Limb (tissue), 2 donors: ENCODE measurements at regions not wholly inside any gene's neighbourhood (a gene's known extent, or its start where the extent isn't known, plus 50 kb on each side); places are given as distances from the start of the nearest gene placed in this dataset.
"Not testable (repeated sequence)": the region's sequence is repeated elsewhere in the genome, so short reads cannot be mapped to it uniquely, and the experiment has no call there.

Experiments
- DNase-seq, 2 donors: peaks; one replicate each; pipeline ENCODE4 v3.0.0-alpha.2; 2016; ENCODE audit errors: extremely low spot score in 2 of 2

- DNase-seq = no peak
These were observed 514.7 kb downstream of the DIRAS2 start for GRCh38 chr9:90127923-90128322.

GRCh38 chr9:90128587-90129190, 513.9 kb downstream of the DIRAS2 start:
- DNase-seq = no peak

GRCh38 chr9:90129446-90129845, 513.2 kb downstream of the DIRAS2 start:
- no peak for DNase-seq

- DNase-seq = no peak
These were observed 511.1 kb downstream of the DIRAS2 start for GRCh38 chr9:90131568-90131967.

GRCh38 chr9:90132866-90133265, 509.8 kb downstream of the DIRAS2 start:
- no peak for DNase-seq

- DNase-seq = no peak
These were observed 504.8 kb downstream of the DIRAS2 start for GRCh38 chr9:90137801-90138200.

GRCh38 chr9:90140131-90140818, 502.3 kb downstream of the DIRAS2 start:
- no peak for DNase-seq

- peak in 1 of 2 donors; percentile 71 for DNase-seq
These were observed 500.9 kb downstream of the DIRAS2 start for GRCh38 chr9:90141723-90142122.

- DNase-seq = peak; percentile 38 to 52
These were observed 500.0 kb downstream of the DIRAS2 start for GRCh38 chr9:90142580-90142979.

- DNase-seq = no peak
These were observed 495.2 kb downstream of the DIRAS2 start for GRCh38 chr9:90147426-90147825.

GRCh38 chr9:90156318-90156717, 486.3 kb downstream of the DIRAS2 start:
- DNase-seq = no peak

- no peak for DNase-seq
These were observed 480.3 kb downstream of the DIRAS2 start for GRCh38 chr9:90162326-90162725.

- no peak for DNase-seq
These were observed 479.8 kb downstream of the DIRAS2 start for GRCh38 chr9:90162819-90163218.

- DNase-seq = no peak
These were observed 477.3 kb downstream of the DIRAS2 start for GRCh38 chr9:90165281-90165680.

- not testable (repeated sequence) for DNase-seq
These were observed 476.2 kb downstream of the DIRAS2 start for GRCh38 chr9:90166374-90166773.

- DNase-seq = no peak
These were observed 474.7 kb downstream of the DIRAS2 start for GRCh38 chr9:90167914-90168313.

- no peak for DNase-seq
These were observed 473.1 kb downstream of the DIRAS2 start for GRCh38 chr9:90169490-90169889.

GRCh38 chr9:90173935-90174334, 468.7 kb downstream of the DIRAS2 start:
- DNase-seq = not testable (repeated sequence)

- DNase-seq = not testable (repeated sequence)
These were observed 468.3 kb downstream of the DIRAS2 start for GRCh38 chr9:90174346-90174745.

GRCh38 chr9:90175257-90175656, 467.4 kb downstream of the DIRAS2 start:
- DNase-seq = no peak

GRCh38 chr9:90175865-90176264, 466.8 kb downstream of the DIRAS2 start:
- DNase-seq = no peak

GRCh38 chr9:90176901-90177300, 465.7 kb downstream of the DIRAS2 start:
- DNase-seq = no peak

- DNase-seq = no peak
These were observed 462.2 kb downstream of the DIRAS2 start for GRCh38 chr9:90180381-90180780.
